Activated CD8-positive, alpha-beta memory T cell treated with anti-CD3 and anti-CD28 coated beads for 1 hour (primary cell): ENCODE measurements at regions not wholly inside any gene's neighbourhood (a gene's known extent, or its start where the extent isn't known, plus 50 kb on each side); places are given as distances from the start of the nearest gene placed in this dataset.
"Not testable (repeated sequence)": the region's sequence is repeated elsewhere in the genome, so short reads cannot be mapped to it uniquely, and the experiment has no call there.

Experiments
- DNase-seq, 2 donors: peaks; one replicate each; pipeline ENCODE4 v3.0.0-alpha.2; 2020; ENCODE audit warnings: low read depth in 1 of 2; ENCODE audit errors: extremely low read depth in 1 of 2

DNA sequence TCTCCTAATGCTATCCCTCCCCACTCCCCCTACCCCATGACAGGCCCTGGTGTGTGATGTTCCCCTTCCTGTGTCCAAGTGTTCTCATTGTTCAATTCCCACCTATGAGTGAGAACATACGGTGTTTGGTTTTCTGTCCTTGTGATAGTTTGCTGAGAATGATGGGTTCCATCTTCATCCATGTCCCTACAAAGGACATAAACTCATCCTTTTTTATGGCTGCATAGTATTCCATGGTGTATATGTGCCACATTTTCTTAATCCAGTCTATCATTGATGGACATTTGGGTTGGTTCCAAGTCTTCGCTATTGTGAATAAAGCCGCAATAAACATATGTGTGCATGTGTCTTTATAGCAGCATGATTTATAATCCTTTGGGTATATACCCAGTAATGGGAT lies 227.5 kb upstream of the PRDM1 start:
- not testable (repeated sequence) for DNase-seq

DNA sequence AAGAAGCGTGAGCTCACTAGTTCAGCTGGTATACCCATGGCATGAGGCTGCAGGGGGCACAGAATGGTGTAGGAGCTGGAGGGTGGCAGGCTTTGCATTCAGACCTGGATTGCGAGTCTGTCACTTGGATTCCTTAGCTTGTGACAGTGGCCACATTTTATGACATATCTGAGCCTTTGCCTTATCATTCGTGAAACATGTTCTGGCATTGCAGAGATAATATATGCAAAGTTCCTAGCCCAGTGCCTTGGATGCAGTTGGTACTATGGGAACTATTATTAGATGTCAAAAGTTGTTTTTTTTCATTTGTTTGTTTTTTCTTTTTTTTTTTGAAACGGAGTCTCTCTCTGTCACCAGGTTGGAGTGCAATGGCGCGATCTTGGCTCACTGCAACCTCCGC lies 230.7 kb upstream of the PRDM1 start:
- no peak for DNase-seq

DNA sequence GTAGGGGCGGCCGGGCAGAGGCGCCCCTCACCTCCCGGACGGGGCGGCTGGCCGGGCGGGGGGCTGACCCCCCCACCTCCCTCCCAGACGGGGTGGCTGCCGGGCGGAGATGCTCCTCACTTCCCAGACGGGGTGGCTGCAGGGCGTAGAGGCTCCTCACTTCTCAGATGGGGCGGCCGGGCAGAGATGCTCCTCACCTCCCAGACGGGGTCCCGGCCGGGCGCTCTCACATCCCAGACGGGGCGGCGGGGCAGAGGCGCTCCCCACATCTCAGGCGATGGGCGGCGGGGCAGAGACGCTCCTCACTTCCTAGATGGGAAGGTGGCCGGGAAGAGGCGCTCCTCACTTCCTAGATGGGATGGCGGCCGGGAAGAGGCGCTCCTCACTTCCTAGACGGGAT lies 232.2 kb upstream of the PRDM1 start:
- DNase-seq, result not testable (repeated sequence)

DNA sequence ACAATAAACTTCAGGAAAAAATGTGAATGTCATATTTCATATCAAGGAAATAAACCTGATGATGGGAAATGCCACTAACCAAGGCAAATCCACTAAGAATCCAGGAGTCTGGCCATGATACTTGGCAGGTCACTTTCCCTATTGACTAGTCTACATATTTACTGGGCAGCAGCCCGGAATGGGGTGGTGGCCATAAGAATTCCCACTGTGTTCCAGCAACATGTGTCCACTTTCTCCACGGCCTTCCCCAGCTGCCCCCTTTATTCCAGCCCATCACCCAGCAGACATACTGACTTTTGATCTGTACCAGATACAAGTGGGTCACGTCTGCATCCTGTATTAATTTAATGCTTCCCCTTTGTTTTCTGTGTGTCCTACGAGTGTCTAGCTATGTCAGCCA lies 234.5 kb upstream of the PRDM1 start:
- DNase-seq, result no peak

DNA sequence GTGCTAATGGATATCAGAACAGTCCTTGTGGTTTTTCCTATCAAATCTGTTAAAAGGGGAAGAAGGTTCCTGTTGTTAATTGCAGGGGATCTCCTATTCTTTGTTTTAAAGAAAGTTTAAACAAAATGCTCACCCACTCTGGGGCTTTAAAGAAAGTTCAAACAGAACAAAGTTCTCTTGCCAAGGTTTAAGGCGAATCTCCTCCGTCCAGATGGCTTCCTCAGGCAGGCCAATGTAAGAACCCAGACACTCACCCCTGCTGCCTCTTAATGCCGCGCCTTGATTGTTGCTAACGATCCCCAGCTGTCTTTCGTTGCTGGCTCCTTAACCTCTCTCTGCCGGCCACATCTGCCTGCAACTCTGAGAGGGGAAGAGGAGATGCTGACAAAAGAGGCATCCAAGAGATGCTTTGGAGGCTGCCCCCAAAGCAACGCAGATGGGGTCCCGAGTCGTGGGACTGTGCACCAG lies 235.0 kb upstream of the PRDM1 start:
- no peak for DNase-seq

DNA sequence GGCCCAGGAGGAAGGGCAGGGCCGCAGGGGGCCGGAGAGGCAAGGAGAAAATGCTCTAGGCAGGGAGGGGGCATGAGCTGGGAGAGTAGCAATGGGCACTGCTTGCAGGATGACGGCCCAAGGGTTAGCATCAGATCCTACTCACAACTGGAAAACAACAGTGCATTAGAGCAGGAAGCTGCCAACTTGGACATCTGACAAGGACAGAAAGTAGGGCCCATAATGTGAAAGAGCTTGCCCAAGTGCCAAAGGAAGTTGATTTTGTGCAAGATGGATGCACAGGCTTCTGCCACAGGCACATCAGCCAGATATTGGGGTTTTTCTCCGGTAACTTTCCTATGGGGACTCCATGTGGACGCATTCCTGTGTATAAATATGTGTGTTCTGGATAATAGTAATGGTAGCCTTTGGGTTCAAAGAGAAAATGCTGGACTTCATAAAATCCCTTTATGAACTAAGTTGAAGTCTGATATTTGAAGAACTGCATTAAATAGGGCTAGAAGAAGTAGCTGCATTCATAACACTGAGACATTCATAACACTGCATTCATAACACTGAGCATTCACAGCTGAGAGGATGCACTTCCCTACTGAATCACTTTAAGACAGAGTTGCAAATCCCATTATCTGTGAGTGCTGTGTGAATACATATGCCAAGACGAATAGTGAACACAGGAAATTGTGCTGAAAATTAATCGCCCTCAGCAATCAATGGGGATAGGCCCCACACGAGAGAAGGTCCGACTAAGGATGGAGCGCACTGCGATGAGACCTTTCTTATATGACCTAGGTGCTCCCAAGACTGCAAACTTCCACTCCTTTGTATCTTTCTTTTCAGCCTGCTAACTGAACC lies 235.6 kb upstream of the PRDM1 start:
- no peak for DNase-seq

DNA sequence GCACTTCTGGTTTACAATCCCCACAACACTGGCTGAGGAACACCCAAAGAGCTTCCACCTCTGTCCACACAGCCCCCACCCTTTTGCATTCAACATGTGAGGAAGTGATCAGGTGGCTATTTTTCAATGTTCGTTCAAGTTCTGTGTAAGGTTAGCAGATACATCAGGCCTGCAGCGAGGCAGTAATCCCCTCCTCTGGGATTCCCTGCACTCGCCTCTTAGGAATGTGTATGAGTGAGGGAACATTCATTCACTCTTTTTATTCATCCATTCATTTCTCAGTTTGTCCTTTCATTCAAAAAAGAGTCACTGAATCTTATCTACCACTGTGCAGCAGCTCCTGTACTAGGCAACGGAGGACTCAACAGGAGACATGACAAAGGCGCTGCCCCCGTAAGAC lies 236.4 kb upstream of the PRDM1 start:
- DNase-seq, result no peak

DNA sequence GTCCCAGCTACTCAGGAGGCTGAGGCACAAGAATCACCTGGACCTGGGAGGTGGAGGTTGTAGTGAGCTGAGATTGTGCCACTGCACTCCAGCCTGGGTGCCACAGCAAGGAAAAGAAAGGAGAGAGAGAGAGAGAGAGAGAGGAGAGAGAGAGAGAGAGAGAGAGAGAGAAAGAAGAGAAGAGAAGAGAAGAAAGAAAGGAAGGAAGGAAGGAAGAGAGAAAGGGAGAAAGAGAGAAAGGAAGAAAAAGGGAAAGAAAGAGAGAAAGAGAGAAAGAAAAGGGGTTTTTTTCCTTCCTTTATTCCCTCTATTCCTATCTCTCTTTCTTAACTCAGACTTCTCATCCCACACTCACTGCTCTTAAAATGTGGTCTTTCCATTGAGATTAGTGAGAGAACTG lies 238.7 kb upstream of the PRDM1 start:
- DNase-seq, result no peak

DNA sequence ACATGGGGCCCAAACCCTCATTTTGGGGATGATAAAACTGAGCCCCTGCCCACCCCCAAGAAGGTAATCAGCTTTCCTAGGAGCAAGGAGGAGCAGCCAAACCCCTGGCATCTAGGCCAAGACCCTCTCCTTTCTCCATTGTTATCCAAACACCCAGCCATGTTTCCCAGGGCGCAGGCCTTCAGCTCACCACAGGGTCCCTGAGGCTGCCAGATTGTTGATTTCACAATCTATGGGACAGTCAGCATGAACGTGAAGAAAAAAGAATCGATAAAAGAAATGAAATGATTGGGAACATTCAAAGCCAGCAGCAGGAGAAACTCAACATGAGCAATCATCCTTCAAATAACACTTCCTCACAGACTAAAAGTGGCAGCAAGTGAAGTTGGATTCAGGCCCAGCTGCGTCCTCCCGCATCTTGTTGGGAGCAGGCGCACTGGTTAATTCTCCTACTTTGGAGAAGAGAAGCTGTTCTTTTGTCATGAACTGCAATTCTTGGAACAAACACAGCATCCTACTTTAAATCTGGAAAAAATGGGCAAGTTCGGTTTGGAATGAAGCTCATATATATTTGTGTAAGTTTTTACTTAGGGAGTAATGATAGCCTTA lies 241.8 kb upstream of the PRDM1 start:
- DNase-seq, result no peak

DNA sequence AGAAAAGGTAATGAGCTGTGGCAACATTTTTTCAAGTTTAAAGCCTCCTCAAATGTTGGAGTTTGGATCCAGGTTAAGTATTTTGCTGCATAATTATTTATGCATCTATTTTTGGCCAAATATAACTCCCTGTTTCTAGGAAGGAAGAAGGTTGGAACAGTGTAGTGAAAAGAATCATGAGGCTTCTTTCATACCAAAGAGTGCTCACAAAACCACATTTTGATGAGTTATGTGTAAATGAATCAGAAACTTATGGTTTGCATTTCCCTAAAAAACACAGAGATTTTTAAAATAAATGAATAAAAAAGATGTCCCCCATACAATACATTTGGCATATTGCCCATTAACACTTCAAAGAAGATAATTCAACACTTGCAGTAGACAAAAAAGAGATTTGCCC lies 246.9 kb upstream of the PRDM1 start:
- no peak for DNase-seq

DNA sequence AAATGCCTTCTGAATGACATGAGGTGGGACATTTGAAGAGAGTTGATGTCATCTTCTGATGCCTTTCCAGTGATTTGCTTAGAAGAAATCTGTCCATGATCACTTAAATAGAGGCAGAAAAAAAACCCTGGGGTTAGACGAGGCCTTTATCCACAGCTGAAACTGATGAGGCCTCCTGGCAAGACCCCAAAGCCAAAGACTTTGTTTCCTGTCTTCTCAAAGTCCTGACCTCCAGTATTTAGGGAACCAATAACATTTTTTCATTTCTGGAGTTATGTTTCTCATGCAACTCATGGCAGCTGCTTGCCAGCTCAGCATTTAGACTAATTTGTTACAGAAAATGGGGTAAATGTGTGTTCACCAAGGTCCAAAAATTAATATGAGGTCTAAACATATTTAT lies 248.0 kb upstream of the PRDM1 start:
- no peak for DNase-seq

DNA sequence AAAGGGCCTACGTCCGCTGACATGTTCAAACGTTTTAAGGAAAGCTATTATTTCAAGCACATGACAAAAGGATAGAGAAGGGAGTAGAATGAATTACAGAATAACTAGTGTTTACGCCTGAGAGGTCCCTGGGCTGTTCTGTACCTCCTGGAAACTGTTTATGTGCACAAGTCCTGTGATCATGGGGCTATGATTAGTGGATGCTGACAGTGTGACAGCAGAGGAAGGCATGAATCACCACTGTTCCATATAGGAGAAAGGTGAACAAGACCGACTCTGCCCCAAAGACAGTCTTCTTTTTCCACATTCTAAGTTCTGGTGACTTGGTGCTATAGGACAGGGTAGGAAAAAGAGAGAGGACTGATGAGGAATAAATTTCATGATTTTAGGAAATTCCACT lies 249.2 kb upstream of the PRDM1 start:
- DNase-seq, result no peak

DNA sequence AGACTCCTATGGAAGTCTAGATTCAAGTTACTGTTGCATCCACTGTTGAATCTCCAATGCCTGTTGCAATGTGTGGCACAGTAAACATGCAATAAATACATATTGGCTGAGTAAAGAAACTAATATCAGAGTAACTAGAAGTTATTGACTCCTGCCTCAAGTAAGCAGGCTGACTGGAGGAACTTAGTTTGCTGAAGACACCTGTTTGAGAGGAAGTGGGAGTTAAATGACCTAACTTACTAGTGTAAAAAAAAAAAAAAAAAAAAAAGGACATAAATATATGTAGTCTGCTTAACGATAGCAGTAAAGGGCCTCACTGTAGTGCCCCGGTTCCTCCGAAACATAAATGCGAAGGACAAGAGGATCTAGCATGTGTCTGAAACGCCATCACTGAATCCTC lies 249.8 kb upstream of the PRDM1 start:
- no peak for DNase-seq

DNA sequence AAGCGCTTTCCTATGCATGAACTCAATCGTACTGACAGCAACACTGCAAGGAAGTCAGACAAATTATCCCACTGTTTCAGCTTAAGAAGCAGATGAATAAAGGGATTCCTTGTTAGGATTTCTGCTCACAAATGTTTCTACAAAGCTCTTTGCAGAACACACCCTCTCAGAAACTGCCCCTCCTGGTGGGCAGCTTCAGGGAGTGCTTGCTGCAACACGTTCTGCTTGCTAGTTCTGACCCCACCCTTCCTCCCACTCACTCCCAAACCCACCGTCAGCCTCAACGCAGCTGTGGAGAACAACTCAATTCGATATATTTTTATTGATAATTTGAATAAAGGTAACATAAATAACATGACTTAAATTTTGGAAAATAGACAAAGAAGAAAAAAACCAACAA lies 250.8 kb upstream of the PRDM1 start:
- no peak for DNase-seq

DNA sequence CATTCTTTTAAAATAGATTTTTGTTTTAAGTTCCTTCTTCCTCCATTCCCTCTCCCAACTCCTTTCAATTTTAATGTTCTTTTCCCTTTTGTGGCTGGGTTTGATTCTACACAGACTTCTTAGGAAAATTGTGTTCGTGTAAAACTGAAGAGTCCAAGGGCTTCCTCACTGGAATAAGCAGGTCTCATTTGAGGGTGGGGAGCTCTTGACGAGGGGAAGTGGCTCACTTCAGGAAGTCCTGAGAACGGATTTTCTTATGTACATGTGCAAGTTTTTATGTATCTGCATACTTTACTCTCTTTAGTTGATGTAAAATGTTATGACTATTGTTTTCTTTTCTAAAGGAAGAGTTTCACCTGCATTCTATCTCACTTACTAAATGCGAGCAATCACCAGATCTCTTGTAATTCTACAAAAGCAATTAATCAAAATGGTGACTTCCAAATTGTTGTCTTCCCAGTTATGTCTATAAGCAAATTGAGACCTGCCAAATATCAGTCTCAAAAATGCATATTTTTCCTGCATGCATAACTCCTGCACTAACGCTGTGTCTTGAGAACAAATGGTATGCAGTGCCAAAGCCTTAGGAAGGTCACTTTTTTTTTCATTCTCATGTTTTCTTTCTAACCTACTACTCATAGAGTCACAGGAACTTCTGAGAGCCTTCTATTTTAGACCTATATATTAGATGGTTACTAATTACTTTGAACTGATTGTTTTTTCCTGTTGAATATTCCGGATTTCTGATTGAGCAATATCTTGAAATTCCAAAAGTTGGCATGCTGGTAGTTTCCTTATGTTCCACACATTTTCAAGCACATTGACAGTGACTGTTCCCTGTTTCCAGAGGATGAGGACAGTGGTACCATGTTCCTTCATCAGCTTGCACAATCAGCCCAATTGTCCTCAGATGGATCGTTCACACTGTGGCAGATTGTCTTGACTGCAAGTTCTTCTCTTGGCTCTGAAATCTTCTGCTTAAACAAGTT lies 251.9 kb upstream of the PRDM1 start:
- no peak for DNase-seq

DNA sequence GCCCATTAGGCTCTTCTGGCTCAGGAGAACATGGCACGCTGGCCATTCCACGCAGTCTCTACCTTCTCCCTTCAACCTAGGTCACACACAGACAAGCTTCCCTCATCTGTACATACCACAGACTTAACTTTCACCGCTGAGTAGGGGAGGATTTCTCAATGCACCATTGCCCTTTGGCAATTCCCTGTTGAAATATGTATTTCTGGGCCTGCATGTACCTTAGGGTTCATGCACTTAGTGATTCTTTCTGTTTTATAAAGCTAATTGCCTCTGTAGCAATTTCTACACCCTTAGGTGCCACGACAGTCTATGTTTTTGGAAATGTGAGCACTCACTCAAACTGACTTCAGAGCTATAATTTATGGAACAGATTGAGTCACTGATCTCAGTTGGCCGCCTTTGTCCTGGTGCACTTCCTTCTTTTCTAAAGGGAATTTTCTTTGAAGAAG lies 253.8 kb upstream of the PRDM1 start:
- no peak for DNase-seq

DNA sequence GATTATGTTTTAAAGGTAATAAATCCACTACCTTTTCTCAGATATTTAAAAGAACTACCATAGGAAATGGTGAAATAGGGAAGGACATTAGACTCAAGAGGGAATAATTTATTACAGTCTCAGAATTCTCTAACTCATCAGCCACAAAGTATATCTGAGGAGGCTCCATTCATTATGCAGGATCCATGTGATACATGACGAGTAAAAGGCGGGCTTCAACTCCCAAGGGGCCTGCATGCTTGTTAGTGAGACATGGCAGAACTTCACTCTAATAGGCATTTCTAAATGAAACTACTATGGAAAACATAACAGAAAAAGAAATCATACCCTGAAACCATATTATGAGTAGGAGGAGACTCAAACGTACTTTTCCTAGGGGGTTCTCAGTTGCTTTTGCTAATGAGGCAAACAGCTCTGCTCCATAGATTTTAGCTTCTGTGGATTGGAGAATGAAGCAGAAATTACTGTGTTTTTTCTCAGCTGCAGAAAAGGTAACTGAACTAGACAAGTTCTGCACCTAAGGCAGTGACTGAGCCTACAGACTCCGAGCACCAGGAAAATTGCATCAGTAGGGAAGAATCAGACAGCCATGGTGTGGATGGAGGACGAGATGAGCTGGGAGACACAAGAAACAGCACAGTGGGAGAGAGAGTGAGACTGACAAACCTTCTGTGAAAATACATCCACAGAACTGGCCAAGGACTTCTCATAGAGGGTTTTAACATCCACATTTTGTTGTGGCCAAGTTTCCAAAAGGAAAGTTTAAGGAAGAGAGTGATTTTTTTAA lies 254.6 kb upstream of the PRDM1 start:
- DNase-seq, result no peak

DNA sequence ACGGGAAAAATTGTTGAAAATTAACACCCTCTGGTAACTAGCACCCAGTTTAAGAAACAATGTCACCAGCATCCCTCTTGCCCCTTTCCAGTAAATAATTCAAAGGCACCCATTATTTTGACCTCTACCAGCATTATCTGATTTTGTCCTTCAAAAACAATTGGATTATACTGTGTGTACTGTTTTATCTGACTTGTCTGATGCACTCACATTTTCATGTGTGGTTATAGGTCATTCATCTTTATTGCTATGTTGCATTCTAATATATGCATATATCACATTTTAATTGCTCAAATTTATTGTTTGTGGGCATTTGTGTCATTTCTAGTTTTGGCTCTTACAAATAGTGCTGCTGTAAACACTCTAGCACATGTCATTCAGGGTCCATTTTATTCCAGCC lies 260.9 kb upstream of the PRDM1 start:
- no peak for DNase-seq

DNA sequence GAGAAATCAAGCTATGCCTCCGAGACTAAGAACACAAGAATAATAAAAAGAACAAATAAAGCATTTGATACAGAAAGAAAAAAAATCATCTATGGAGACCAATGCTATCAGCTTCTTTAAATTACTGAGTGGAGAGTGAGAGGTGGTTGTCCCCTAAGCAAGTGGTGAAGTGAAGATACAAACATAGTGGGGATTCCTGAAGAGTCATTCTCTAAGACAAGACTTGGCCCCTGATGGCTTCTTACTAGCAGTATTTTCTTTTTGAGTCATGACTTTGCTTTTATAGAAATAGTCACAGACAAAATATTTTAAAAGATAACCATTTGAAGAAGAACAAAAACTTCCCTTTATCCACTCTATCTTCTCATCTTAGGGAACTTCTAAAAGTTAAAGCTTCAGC lies 261.4 kb upstream of the PRDM1 start:
- DNase-seq, result no peak

DNA sequence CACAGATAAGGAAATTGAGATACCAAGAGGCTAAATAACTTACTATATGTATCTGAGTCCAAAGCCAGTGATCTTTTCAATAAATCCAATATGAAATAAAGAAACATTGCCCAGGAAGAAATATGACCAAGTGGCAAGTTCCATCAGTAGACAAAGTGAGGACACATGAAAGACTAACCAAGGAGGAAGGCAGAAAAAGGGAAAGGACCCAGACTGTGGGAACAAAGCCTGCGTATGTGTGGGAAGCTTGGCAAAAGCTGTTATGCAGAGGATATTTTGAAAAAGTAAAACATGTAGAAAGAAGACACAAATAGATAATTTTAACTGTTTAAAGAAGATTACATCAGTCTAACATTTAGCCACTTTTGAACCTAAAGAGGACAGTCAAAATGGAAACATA lies 264.4 kb upstream of the PRDM1 start:
- no peak for DNase-seq

DNA sequence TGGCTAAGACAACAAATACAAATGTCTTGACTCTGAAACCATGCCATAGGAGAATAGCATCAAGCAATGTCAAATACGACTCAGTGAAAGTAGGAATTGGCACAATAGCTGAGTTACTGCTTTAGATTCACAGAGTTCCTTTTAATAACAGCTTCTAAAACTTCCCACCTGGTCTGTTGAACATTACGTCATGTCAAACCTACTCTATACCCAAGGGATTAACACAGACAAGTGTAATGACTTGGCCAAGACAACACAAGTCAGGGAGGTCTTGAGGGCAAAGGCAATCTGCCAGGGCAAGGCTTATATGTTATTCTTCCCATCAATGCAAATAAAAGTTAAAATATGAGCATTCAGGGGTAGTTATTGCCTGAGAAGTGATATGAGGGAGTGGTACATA lies 265.1 kb upstream of the PRDM1 start:
- DNase-seq, result no peak
